ENCODE measurements at regions not wholly inside any gene's neighbourhood (a gene's known extent, or its start where the extent isn't known, plus 50 kb on each side); places are given as distances from the start of the nearest gene placed in this dataset.

GRCh38 chr7:25321424-25321823, 93.1 kb upstream of the NPVF start:
- TF ChIP-seq CTCF (IDR thresholded peaks at IDR 0.05) = no peak
- no peak for DNase-seq (ENCODE audit: low spot score)

DNA sequence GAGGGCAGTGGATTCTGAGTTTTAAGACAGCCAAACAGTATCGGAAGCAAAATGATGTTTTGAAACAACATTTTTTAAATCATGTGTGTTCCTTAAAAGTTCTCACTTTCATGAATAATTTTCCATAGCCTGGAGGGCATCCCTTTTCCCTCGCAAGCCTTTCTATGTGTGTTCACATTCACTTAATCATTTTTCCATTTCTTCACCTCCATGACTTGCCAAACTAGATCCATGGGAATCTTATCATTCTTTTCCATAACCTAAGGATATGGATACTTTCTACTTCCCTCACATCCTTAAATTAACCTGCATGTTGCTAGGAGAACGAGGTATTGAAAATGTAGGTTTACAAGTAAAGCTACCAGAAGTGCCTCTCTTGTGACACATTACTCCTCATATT, 94.2 kb upstream of the NPVF start:
- TF ChIP-seq CTCF (IDR thresholded peaks at IDR 0.05) = no peak
- no peak overlapping the region for H3K4me3 ChIP-seq
- no peak overlapping the region for H3K27ac ChIP-seq
- DNase-seq (ENCODE audit: low spot score) = no peak

More at GRCh38 chr7:25321424-25321823, 93.1 kb upstream of the NPVF start:
- no peak overlapping the region for H3K27ac ChIP-seq
- H3K4me3 ChIP-seq = no peak overlapping the region

DNA sequence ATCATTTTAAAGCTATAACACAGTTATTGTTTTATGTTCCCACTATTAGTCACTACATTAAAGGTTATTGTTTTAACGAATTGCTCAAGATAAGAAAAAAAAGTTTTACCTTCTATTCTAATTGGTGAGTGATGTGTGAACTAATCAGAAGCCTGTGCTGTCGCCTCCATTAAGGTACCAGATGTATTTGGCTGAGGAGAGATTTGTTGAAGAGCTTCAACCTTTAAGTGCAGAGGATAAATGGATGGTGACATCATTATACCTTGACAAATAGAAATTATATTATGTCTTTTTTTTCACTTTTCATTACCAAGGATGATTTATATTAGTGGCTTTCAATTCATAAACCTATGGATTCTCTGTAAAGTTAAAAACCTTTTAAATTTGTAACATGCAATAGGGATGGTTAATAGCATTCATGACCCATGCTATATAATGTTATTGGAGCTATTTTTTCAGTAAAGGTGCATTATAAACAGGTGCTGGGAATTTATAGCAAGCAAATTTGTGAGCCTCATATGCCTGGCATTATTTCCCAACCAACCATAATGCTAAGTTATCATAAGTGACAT, 97.0 kb upstream of the NPVF start:
- DNase-seq (ENCODE audit: low spot score) = no peak
- TF ChIP-seq CTCF (IDR thresholded peaks at IDR 0.05) = no peak
- no peak overlapping the region for H3K4me3 ChIP-seq

DNA sequence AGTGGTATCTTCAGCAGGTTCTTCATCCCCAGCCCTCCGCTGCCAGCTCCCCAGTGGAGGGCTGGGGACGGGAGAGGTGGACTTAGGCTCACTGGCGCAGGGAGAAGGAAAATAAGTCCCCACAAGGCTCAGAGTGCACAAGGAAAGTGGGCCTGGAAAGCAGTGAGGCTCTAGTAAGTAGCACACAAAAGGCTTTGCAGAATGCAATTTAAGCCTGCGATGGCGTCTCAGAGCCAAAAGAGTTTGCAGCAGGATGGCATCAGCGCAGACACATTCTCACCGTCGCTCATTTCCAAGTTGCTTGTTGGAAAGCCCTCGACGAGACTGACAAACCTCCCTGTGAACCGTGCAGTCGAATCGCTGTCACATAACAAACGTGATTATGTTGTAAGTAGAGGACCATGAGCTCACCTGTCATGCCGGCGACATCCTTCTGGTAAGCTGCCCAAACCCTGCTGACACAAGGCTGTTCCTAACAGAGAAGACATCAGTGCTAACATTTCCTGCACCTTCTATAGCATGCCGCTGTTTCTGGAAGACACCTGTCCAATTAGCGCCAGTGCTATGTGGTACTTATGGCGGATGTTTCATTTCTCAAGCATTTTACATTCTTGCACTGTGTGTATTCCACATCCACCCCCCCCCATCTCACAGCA, 98.3 kb upstream of the NPVF start:
- DNase-seq (ENCODE audit: low spot score) = no peak
- H3K27ac ChIP-seq = no peak overlapping the region
- no peak overlapping the region for H3K4me3 ChIP-seq
- no peak for TF ChIP-seq CTCF (IDR thresholded peaks at IDR 0.05)

More for the DNA sequence above, 97.0 kb upstream of the NPVF start:
- H3K27ac ChIP-seq = no peak overlapping the region

GRCh38 chr7:25329815-25330214, 101.5 kb upstream of the NPVF start:
- TF ChIP-seq CTCF (IDR thresholded peaks at IDR 0.05) = no peak
- H3K4me3 ChIP-seq = no peak overlapping the region
- DNase-seq (ENCODE audit: low spot score) = no peak
- H3K27ac ChIP-seq = no peak overlapping the region

- no peak overlapping the region for H3K27ac ChIP-seq
- no peak overlapping the region for H3K4me3 ChIP-seq
- DNase-seq (ENCODE audit: low spot score) = no peak
- TF ChIP-seq CTCF (IDR thresholded peaks at IDR 0.05) = no peak
Observed at GRCh38 chr7:25333296-25333928, 105.1 kb upstream of the NPVF start.
